Nephron (organoid): ENCODE measurements at regions not wholly inside any gene's neighbourhood (a gene's known extent, or its start where the extent isn't known, plus 50 kb on each side); places are given as distances from the start of the nearest gene placed in this dataset.

Experiments
- H3K27ac Mint-ChIP-seq, 3 experiments: 2 replicates each; pipeline ENCODE4 v1.8.0; 2020; ENCODE audit warnings: mixed read lengths in 3 of 3, mild to moderate bottlenecking in 2 of 3, moderate library complexity in 1 of 3
- H3K27me3 Mint-ChIP-seq: 2 replicates; pipeline ENCODE4 v1.8.0; 2021; ENCODE audit warnings: low read depth, mild to moderate bottlenecking, moderate library complexity, mixed read lengths
- H3K36me3 Mint-ChIP-seq: 2 replicates; pipeline ENCODE4 v1.8.0; 2020; ENCODE audit warnings: low read depth, mixed read lengths
- H3K4me1 Mint-ChIP-seq: 2 replicates; pipeline ENCODE4 v1.8.0; 2020; ENCODE audit warnings: mixed read lengths
- H3K4me3 Mint-ChIP-seq, 3 experiments: 2 replicates each; pipeline ENCODE4 v1.8.0; 2020; ENCODE audit warnings: mild to moderate bottlenecking in 3 of 3, mixed read lengths in 3 of 3, moderate library complexity in 2 of 3
- H3K9me3 Mint-ChIP-seq: 2 replicates; pipeline ENCODE4 v1.8.0; 2020; ENCODE audit warnings: mixed read lengths
- CTCF ChIP-seq, 3 experiments: fragments of 200-600 bp; sonication (generic); IDR thresholded peaks; one replicate each; pipeline ENCODE4 v1.5.0; 2021; ENCODE audit warnings: antibody characterized with exemption in 3 of 3; ENCODE audit not compliant: unreplicated experiment in 3 of 3

GRCh38 chr2:53091183-53091582 lies 676.4 kb upstream of the CHAC2 start:
- Mint-ChIP-seq H3K27me3 (no peaks in the 10 kb centered on the region), H3K9me3 (no peaks in the 10 kb centered on the region), H3K4me1 (peaks cover 2% of the 10 kb centered on the region), H3K36me3 (no peaks in the 10 kb centered on the region), H3K27ac (no peak overlapping the region), H3K4me3 (no peak overlapping the region)
- no peak for TF ChIP-seq CTCF (IDR thresholded peaks at IDR 0.05; ENCODE audit: unreplicated experiment in 3 of 3)

GRCh38 chr2:53087874-53088461 lies 679.6 kb upstream of the CHAC2 start:
- TF ChIP-seq CTCF (IDR thresholded peaks at IDR 0.05; ENCODE audit: unreplicated experiment in 3 of 3), result no peak
- Mint-ChIP-seq H3K4me1 (no peaks in the 10 kb centered on the region), H3K36me3 (no peaks in the 10 kb centered on the region), H3K27me3 (no peaks in the 10 kb centered on the region), H3K27ac (no peak overlapping the region), H3K9me3 (peaks cover 4% of the 10 kb centered on the region), H3K4me3 (no peak overlapping the region)

- H3K4me1 Mint-ChIP-seq, result no peaks in the 10 kb centered on the region
- no peaks in the 10 kb centered on the region for H3K27me3 Mint-ChIP-seq
- H3K9me3 Mint-ChIP-seq, result peaks cover 5% of the 10 kb centered on the region
- H3K4me3 Mint-ChIP-seq, result no peak overlapping the region
- H3K27ac Mint-ChIP-seq, result no peak overlapping the region
- no peak for TF ChIP-seq CTCF (IDR thresholded peaks at IDR 0.05; ENCODE audit: unreplicated experiment in 3 of 3)
- no peaks in the 10 kb centered on the region for H3K36me3 Mint-ChIP-seq
These were observed 680.2 kb upstream of the CHAC2 start for GRCh38 chr2:53087262-53087873.

- Mint-ChIP-seq H3K36me3 (no peaks in the 10 kb centered on the region), H3K4me1 (peaks cover 6% of the 10 kb centered on the region), H3K9me3 (peaks cover 29% of the 10 kb centered on the region), H3K4me3 (no peak overlapping the region), H3K27me3 (no peaks in the 10 kb centered on the region), H3K27ac (no peak overlapping the region)
- TF ChIP-seq CTCF (IDR thresholded peaks at IDR 0.05; ENCODE audit: unreplicated experiment in 3 of 3), result no peak
These were observed 690.2 kb upstream of the CHAC2 start for GRCh38 chr2:53077413-53077812.

GRCh38 chr2:53075760-53076159 lies 691.8 kb upstream of the CHAC2 start:
- peaks cover 22% of the 10 kb centered on the region for H3K9me3 Mint-ChIP-seq
- H3K27ac Mint-ChIP-seq, result no peak overlapping the region
- no peak overlapping the region for H3K4me3 Mint-ChIP-seq
- H3K4me1 Mint-ChIP-seq, result peaks cover 6% of the 10 kb centered on the region
- H3K27me3 Mint-ChIP-seq, result no peaks in the 10 kb centered on the region
- H3K36me3 Mint-ChIP-seq, result no peaks in the 10 kb centered on the region
- no peak for TF ChIP-seq CTCF (IDR thresholded peaks at IDR 0.05; ENCODE audit: unreplicated experiment in 3 of 3)

GRCh38 chr2:53067533-53067932 lies 700.1 kb upstream of the CHAC2 start:
- no peaks in the 10 kb centered on the region for H3K27me3 Mint-ChIP-seq
- H3K4me3 Mint-ChIP-seq, result no peak overlapping the region
- peaks cover 5% of the 10 kb centered on the region for H3K4me1 Mint-ChIP-seq
- H3K9me3 Mint-ChIP-seq, result peaks cover 7% of the 10 kb centered on the region
- no peak for TF ChIP-seq CTCF (IDR thresholded peaks at IDR 0.05; ENCODE audit: unreplicated experiment in 3 of 3)
- H3K27ac Mint-ChIP-seq, result no peak overlapping the region
- H3K36me3 Mint-ChIP-seq, result no peaks in the 10 kb centered on the region
